HepG2 (cell line): ENCODE measurements at regions not wholly inside any gene's neighbourhood (a gene's known extent, or its start where the extent isn't known, plus 50 kb on each side); places are given as distances from the start of the nearest gene placed in this dataset.
A peak's percentile ranks its signal among the peaks of the same experiment; 100 is the strongest.

Source experiments
- ATAC-seq: fragments of 200-7000 bp; cut with Tn5 transposase; 3 replicates; pipeline ENCODE4 v1.9.1; 2020; ENCODE audit warnings: mild to moderate bottlenecking, moderate library complexity
- BruUV-seq: library from RNA; stranded (reverse); fragments of 400-500 nt; replicated peaks from 2 replicates; lab custom pipeline; 2021; lab: Mats Ljungman, UMichigan
- CTCF ChIA-PET: fragments of 300-600 bp; formaldehyde crosslinking; extraction: SDS; loops from one replicate; lab custom pipeline; 2021; ENCODE audit warnings: low total read pairs, inconsistent platforms, low intra/inter-chr PET ratio; lab: Yijun Ruan, JAX
- POLR2A ChIA-PET: fragments of 350-600 bp; sonication (Branson Sonifier 250); formaldehyde crosslinking; loops from one replicate; lab custom pipeline; 2020; ENCODE audit warnings: antibody characterized with exemption, inconsistent platforms; lab: Yijun Ruan, JAX
- DNase-seq: peaks from one replicate; pipeline ENCODE4 v3.0.0-alpha.2; 2015; ENCODE audit warnings: low spot score
- FAIRE-seq: peaks from 3 replicates; lab custom pipeline; 2011; peaks lifted over from hg19 to GRCh38; lab: Jason Lieb, UNC
- H2AFZ ChIP-seq: one replicate; pipeline ENCODE4 v1.6.1; 2011; ENCODE audit warnings: low read length, inconsistent platforms
- H3K27ac ChIP-seq: fragments of 300-600 bp; 3 replicates; pipeline ENCODE4 v1.8.0; 2011; ENCODE audit warnings: mixed run types, mild to moderate bottlenecking, mixed read lengths, low read length, inconsistent platforms; ENCODE audit not compliant: insufficient read depth; ENCODE audit errors: extremely low read length
- H3K27me3 ChIP-seq, 2 experiments: fragments of 200-600 bp in 1 of 2; 2 replicates in 1 of 2; 3 replicates in 1 of 2; pipeline versions ENCODE4 v1.6.0 to v1.8.0; 2011; ENCODE audit warnings: low read length in 2 of 2, mild to moderate bottlenecking in 2 of 2, moderate library complexity in 2 of 2, inconsistent platforms in 1 of 2; ENCODE audit not compliant: insufficient read depth in 2 of 2, control insufficient read depth in 1 of 2
- H3K36me3 ChIP-seq, 2 experiments: fragments of 200-600 bp in 1 of 2; replicated peaks in 1 of 2; 2 replicates in 1 of 2; 3 replicates in 1 of 2; pipeline versions ENCODE4 v1.5.1 to v1.8.0; 2011; ENCODE audit warnings: low read length in 2 of 2, inconsistent platforms in 1 of 2; ENCODE audit not compliant: insufficient read depth in 2 of 2, control insufficient read depth in 1 of 2
- H3K4me1 ChIP-seq: 2 replicates; pipeline ENCODE4 v1.5.1; 2012; ENCODE audit warnings: low read length, inconsistent platforms; ENCODE audit not compliant: insufficient read depth
- H3K4me2 ChIP-seq: 2 replicates; pipeline ENCODE4 v1.6.0; 2011; ENCODE audit warnings: low read depth, low read length, inconsistent platforms
- H3K4me3 ChIP-seq, 3 experiments: fragments of 200-600 bp in 1 of 3; sonication (generic), shearing (Covaris generic) in 1 of 3; replicated peaks in 1 of 3; 2 replicates each; pipeline ENCODE4 v1.5.1; 2011 to 2016; ENCODE audit warnings: low read length in 3 of 3, inconsistent platforms in 2 of 3, low read depth in 2 of 3, mild to moderate bottlenecking in 2 of 3, control low read depth in 1 of 3, mixed read lengths in 1 of 3; ENCODE audit not compliant: insufficient read depth in 1 of 3
- H3K79me2 ChIP-seq: one replicate; pipeline ENCODE4 v1.6.1; 2011; ENCODE audit warnings: low read length, inconsistent platforms; ENCODE audit not compliant: insufficient read depth
- H3K9ac ChIP-seq: 2 replicates; pipeline ENCODE4 v1.6.0; 2011; ENCODE audit warnings: mild to moderate bottlenecking, low read depth, low read length, inconsistent platforms; ENCODE audit not compliant: insufficient read depth
- H3K9me3 ChIP-seq: 2 replicates; pipeline ENCODE4 v1.5.1; 2012; ENCODE audit warnings: mild to moderate bottlenecking, low read length
- H4K20me1 ChIP-seq: 2 replicates; pipeline ENCODE4 v1.6.0; 2011; ENCODE audit warnings: inconsistent platforms, mild to moderate bottlenecking, low read length, moderate library complexity; ENCODE audit not compliant: insufficient read depth
- ADNP ChIP-seq: sonication (generic); formaldehyde crosslinking; IDR thresholded peaks from 2 replicates; pipeline ENCODE4 v1.4.0; 2020; ENCODE audit warnings: missing genetic modification reagents
- BRF2 ChIP-seq: sonication (generic); formaldehyde crosslinking; IDR thresholded peaks from 2 replicates; pipeline ENCODE4 v1.8.1; 2022; ENCODE audit warnings: mild to moderate bottlenecking, missing genetic modification reagents
- CBX2 ChIP-seq, 2 experiments: fragments of 200-600 bp in 1 of 2; sonication (generic); formaldehyde crosslinking in 1 of 2; IDR thresholded peaks; 2 replicates each; pipeline versions ENCODE4 v1.7.0 to v1.8.1; 2018 to 2022; ENCODE audit warnings: low read depth in 2 of 2, low read length in 1 of 2, mild to moderate bottlenecking in 1 of 2, missing genetic modification reagents in 1 of 2
- ETV6 ChIP-seq: sonication (generic); formaldehyde crosslinking; conservative IDR thresholded peaks from 2 replicates; pipeline ENCODE4 v1.4.0; 2020; ENCODE audit warnings: missing genetic modification reagents
- GTF2F1 ChIP-seq: fragments of 150-350 bp; IDR thresholded peaks from 2 replicates; pipeline ENCODE4 v1.6.1; 2014; ENCODE audit warnings: low read length
- PHB2 ChIP-seq: fragments of 450-650 bp; IDR thresholded peaks from 2 replicates; pipeline ENCODE4 v1.6.1; 2018; ENCODE audit not compliant: partially characterized antibody
- PPARG ChIP-seq: conservative IDR thresholded peaks from 2 replicates; pipeline ENCODE4 v1.6.1; 2016; ENCODE audit warnings: missing biosample characterization, missing genetic modification reagents
- RFXAP ChIP-seq: sonication (generic); formaldehyde crosslinking; IDR thresholded peaks from 2 replicates; pipeline ENCODE4 v1.4.0; 2020; ENCODE audit warnings: missing genetic modification reagents, borderline replicate concordance
- TGIF2 ChIP-seq: IDR thresholded peaks from 2 replicates; pipeline ENCODE4 v1.6.1; 2016; ENCODE audit warnings: control low read depth, missing compliant biosample characterization
- ZFP36L1 ChIP-seq: sonication (generic); formaldehyde crosslinking; IDR thresholded peaks from 2 replicates; pipeline ENCODE4 v1.8.0; 2022; ENCODE audit warnings: mild to moderate bottlenecking, missing genetic modification reagents, moderate library complexity
- ZFX ChIP-seq: sonication (generic); formaldehyde crosslinking; IDR thresholded peaks from 2 replicates; pipeline ENCODE4 v1.4.0; 2020; ENCODE audit warnings: mild to moderate bottlenecking, low read depth, missing genetic modification reagents, moderate library complexity
- ZNF30 ChIP-seq: sonication (generic); formaldehyde crosslinking; IDR thresholded peaks from 2 replicates; pipeline ENCODE4 v1.5.0; 2020; ENCODE audit warnings: mild to moderate bottlenecking, missing genetic modification reagents
- ZNF616 ChIP-seq: sonication (generic); formaldehyde crosslinking; IDR thresholded peaks from 2 replicates; pipeline ENCODE4 v1.5.0; 2020; ENCODE audit warnings: low read depth, mild to moderate bottlenecking, missing genetic modification reagents
- WGBS: methylation state at CpG from one replicate; pipeline ENCODE4 v1.1.6; 2017; ENCODE audit warnings: low lambda C conversion rate; 5-methylcytosine and 5-hydroxymethylcytosine counted together
- in situ Hi-C: cut with HindIII; loops from 2 replicates; pipeline ENCODE4 v1.10.0; 2017; ENCODE audit warnings: low pct_unique_long_range_greater_than_20kb; ENCODE audit not compliant: extremely low pct_ligation_motif_present
- intact Hi-C: fragments of 100-400 bp; cut with micrococcal nuclease; formaldehyde crosslinking; loops from one replicate; pipeline ENCODE4 v1.10.0; 2022; ENCODE audit not compliant: unreplicated experiment

DNA sequence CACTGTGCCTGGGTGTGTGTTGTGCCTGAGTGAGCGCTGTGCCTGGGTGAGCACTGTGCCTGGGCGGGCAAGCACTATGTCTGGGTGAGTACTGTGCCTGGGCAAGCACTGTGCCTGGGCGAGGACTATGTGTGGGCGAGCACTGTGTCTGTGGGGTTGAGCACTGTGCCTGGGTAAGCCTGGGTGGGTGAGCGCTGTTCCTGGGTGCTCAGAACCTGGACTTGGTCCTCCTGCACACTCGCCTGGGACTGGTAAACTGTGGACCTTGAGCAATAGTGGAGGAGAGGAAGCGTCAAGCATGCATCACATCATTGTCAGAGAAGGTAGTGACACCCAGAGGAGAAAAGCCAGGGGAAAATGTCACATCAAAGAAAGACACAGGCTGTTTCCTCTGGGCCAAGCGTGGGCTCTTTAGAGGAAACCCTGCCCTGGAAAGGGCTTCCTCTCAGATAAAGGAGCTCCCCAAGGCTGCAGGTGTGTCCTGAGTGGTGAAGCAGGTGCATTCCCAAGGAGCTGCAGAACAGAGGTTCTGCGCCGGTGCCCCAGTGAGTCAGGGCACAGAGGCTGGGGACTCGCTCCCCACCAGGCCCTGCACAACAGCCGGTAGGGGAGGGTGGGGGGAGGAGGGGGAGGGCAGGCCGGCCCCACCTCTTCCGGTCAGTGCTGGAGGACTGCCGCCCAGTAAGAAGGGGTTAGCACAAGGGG lies 141.2 kb downstream of the TEX29 start:
- no peak overlapping the region for H3K27ac ChIP-seq
- no peaks in the 10 kb centered on the region for H3K4me1 ChIP-seq
- 0% methylated on average over 4 of the region's 15 CpGs for WGBS
- H3K9me3 ChIP-seq, result no peaks in the 10 kb centered on the region
- peaks cover 13 to 69% of the 10 kb centered on the region in 2 experiments for H3K27me3 ChIP-seq
- H3K36me3 ChIP-seq, result no peaks in the 10 kb centered on the region
- H3K4me3 ChIP-seq, result no peak overlapping the region
- in situ Hi-C loops, result no loop called here
- POLR2A ChIA-PET, result no interaction called here
- no peaks in the 10 kb centered on the region for H3K79me2 ChIP-seq
- intact Hi-C loops, result no loop called here
- DNase-seq, result no peak
- no peak for FAIRE-seq
- H4K20me1 ChIP-seq, result no peaks in the 10 kb centered on the region
- no peak overlapping the region for H3K9ac ChIP-seq
- CTCF ChIA-PET, result no interaction called here
- no TSS peak for BruUV-seq
- no peak for TF ChIP-seq ZNF616 (CRISPR knock-in tag)
- no peak for TF ChIP-seq GTF2F1
- no peak for TF ChIP-seq PHB2
- no peak for TF ChIP-seq ADNP (CRISPR knock-in tag)
- no peak for TF ChIP-seq BRF2 (CRISPR knock-in tag)
- no peak for TF ChIP-seq ZFX
- TF ChIP-seq TGIF2 (CRISPR knock-in tag), result no peak
- TF ChIP-seq ZNF30 (CRISPR knock-in tag), result no peak
- TF ChIP-seq PPARG (CRISPR knock-in tag), result no peak
- TF ChIP-seq CBX2 (IDR thresholded peaks at IDR 0.05; ENCODE audit: low read depth, low read length), result no peak
- no peak for TF ChIP-seq CBX2 (CRISPR knock-in tag; IDR thresholded peaks at IDR 0.05; ENCODE audit: low read depth)
- no peak for TF ChIP-seq ETV6 (CRISPR knock-in tag)
- no peak for TF ChIP-seq ZFP36L1
- TF ChIP-seq RFXAP (CRISPR knock-in tag), result no peak
- TF ChIP-seq, all 625 proteins: peak for 0
- ATAC-seq, result peak; percentile 39
- Histone ChIP-seq H3K4me2 (no peak overlapping the region), H2AFZ (no peak overlapping the region)
